ENCODE measurements at regions not wholly inside any gene's neighbourhood (a gene's known extent, or its start where the extent isn't known, plus 50 kb on each side); places are given as distances from the start of the nearest gene placed in this dataset.

DNA sequence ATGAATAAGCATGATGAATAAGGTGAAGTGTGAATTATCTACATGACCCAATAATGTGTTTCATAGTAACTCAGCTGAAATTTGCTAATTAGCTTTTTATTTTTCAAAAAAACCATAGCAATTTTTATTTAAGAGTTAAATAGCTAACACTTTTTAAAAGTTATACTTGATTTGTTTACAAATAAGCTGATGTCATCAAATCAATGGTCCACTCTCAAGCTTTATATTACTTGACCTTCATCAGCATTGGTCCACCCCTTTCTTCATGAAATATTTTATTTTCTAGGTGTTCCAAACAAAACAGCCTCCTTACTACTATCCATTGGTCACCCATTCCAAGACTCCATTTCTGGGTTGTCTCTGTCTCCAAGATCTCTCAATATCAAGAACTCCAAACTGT is 649.0 kb upstream of the TENM3 start:
- TF ChIP-seq, protein P1, sequence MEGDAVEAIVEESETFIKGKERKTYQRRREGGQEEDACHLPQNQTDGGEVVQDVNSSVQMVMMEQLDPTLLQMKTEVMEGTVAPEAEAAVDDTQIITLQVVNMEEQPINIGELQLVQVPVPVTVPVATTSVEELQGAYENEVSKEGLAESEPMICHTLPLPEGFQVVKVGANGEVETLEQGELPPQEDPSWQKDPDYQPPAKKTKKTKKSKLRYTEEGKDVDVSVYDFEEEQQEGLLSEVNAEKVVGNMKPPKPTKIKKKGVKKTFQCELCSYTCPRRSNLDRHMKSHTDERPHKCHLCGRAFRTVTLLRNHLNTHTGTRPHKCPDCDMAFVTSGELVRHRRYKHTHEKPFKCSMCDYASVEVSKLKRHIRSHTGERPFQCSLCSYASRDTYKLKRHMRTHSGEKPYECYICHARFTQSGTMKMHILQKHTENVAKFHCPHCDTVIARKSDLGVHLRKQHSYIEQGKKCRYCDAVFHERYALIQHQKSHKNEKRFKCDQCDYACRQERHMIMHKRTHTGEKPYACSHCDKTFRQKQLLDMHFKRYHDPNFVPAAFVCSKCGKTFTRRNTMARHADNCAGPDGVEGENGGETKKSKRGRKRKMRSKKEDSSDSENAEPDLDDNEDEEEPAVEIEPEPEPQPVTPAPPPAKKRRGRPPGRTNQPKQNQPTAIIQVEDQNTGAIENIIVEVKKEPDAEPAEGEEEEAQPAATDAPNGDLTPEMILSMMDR (IDR thresholded peaks at IDR 0.05) = no peak

DNA sequence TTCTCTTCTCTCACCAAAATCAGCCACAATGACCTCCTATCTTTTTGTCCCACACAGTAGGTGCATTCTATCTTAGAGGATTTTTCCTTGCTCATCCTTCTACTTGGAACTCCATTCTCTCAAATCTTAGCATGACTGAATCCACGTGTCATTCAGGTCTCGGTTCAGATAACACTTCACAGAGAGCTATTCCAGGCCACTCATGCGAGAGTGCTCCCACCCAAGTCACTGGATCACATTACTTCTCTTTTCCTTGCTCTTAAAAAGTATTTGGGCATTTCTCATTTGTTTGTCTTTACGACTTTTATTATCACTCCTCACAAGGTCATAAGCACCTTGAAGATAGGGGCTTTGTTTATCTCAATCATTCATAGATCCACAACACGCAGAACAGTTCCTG is 647.5 kb upstream of the TENM3 start:
- Histone ChIP-seq H3K27ac (no peak overlapping the region), H3K4me3 (ENCODE audit: low read depth in 1 of 2, low read length in 1 of 2) (no peak overlapping the region)

More for the DNA sequence above, 649.0 kb upstream of the TENM3 start:
- no peaks in the 10 kb centered on the region for H3K9me3 ChIP-seq
- no peaks in the 10 kb centered on the region for H3K36me3 ChIP-seq
- H3K27ac ChIP-seq = no peak overlapping the region
- H3K4me3 ChIP-seq (ENCODE audit: low read depth in 1 of 2, low read length in 1 of 2) = no peak overlapping the region
- H3K27me3 ChIP-seq = no peaks in the 10 kb centered on the region
- H3K4me1 ChIP-seq (ENCODE audit: control insufficient read depth in 1 of 2, insufficient read depth in 1 of 2, low read depth in 1 of 2, low read length in 1 of 2) = no peaks in the 10 kb centered on the region

DNA sequence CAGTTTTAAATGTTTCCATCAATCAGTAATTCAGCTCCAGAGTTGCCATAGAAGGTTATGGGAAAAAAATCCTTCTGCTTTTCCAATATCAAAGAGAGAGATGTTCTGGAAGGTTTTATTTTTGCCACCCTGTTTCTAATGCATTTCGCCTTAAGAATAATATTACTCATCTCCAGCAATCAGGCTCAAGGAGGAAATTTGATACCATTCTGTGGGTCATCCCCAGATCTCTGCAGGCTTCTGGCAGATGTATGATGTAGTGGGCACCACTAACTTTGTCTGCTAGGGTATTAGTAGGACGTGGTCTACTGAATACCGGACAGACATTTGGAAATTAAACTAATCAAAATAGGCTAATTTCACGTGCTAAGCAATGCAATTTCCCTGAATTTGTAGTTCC is 645.4 kb upstream of the TENM3 start:
- Histone ChIP-seq H3K36me3 (no peaks in the 10 kb centered on the region), H3K9me3 (no peaks in the 10 kb centered on the region), H3K4me3 (ENCODE audit: low read depth in 1 of 2, low read length in 1 of 2) (no peak overlapping the region), H3K4me1 (ENCODE audit: control insufficient read depth in 1 of 2, insufficient read depth in 1 of 2, low read depth in 1 of 2, low read length in 1 of 2) (no peaks in the 10 kb centered on the region), H3K27me3 (no peaks in the 10 kb centered on the region), H3K27ac (no peak overlapping the region)
- TF ChIP-seq, protein P1 (IDR thresholded peaks at IDR 0.05) = no peak

More for the DNA sequence above, 647.5 kb upstream of the TENM3 start:
- no peaks in the 10 kb centered on the region for H3K27me3 ChIP-seq
- no peaks in the 10 kb centered on the region for H3K9me3 ChIP-seq
- no peaks in the 10 kb centered on the region for H3K4me1 ChIP-seq (ENCODE audit: control insufficient read depth in 1 of 2, insufficient read depth in 1 of 2, low read depth in 1 of 2, low read length in 1 of 2)
- TF ChIP-seq, protein P1 (IDR thresholded peaks at IDR 0.05) = no peak
- H3K36me3 ChIP-seq = no peaks in the 10 kb centered on the region

DNA sequence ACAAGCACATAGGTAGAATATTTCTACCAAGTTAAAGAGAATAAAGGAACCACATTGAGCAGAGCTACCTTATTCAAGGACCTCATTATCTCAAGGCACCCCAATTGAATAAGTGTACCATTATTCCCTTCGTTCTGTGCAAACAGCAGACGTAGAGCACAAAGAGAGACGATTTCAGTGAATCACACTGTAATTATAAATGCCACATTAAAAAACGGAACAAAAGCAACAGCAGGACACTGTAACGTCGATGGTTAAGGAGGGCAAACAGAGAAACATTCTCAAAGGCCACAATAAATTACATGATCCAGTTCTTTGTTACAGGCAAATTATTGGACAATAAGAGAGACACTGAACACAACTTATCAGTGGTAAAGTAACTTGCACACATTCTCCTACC is 644.1 kb upstream of the TENM3 start:
- Histone ChIP-seq H3K4me3 (ENCODE audit: low read depth in 1 of 2, low read length in 1 of 2) (no peak overlapping the region), H3K4me1 (ENCODE audit: control insufficient read depth in 1 of 2, insufficient read depth in 1 of 2, low read depth in 1 of 2, low read length in 1 of 2) (no peaks in the 10 kb centered on the region), H3K36me3 (no peaks in the 10 kb centered on the region), H3K9me3 (no peaks in the 10 kb centered on the region), H3K27ac (no peak overlapping the region), H3K27me3 (no peaks in the 10 kb centered on the region)
- TF ChIP-seq, protein P1 (IDR thresholded peaks at IDR 0.05) = no peak

DNA sequence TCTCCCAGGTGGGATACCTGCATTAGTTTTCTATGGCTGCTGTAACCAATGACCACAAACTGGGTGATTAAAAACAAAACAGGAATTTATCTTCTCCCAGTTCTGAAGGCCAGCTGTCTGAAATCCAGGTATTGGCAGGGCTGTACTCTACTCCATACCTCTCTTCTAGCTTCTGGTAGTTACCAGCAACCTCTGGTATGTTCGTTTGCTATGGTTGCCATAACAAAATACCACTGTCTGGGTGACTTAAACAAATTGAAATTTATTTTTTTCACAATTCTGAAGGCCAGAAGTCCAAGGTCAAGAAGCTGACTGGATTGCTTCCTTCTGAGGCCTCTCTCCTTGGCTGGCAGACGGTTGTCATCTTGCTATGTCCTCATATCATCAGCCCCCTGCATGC is 642.1 kb upstream of the TENM3 start:
- Histone ChIP-seq H3K27ac (no peak overlapping the region), H3K9me3 (no peaks in the 10 kb centered on the region), H3K4me1 (ENCODE audit: control insufficient read depth in 1 of 2, insufficient read depth in 1 of 2, low read depth in 1 of 2, low read length in 1 of 2) (no peaks in the 10 kb centered on the region), H3K27me3 (no peaks in the 10 kb centered on the region), H3K36me3 (no peaks in the 10 kb centered on the region), H3K4me3 (ENCODE audit: low read depth in 1 of 2, low read length in 1 of 2) (no peak overlapping the region)
- TF ChIP-seq, protein P1 (IDR thresholded peaks at IDR 0.05) = no peak

DNA sequence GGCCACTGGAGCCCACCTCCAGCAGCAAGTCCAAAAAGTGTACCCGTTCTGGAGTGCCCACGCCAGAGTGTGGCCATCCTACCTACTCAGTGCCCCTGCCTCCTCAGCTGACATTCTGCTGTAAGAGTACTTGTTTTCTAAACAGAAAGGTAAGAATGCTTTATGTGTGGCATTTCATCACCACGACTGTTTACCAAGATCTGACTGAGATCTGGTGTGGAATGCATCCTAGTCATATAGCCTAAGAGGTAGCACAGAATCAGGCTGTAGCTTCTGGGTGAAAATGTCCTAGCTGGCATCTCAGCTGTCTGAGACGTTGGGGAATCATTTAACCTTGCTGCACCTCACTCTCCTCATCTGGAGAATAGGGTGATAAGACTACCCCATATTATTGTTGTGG is 638.7 kb upstream of the TENM3 start:
- no peak overlapping the region for H3K27ac ChIP-seq
- H3K36me3 ChIP-seq = no peaks in the 10 kb centered on the region
- H3K4me1 ChIP-seq (ENCODE audit: control insufficient read depth in 1 of 2, insufficient read depth in 1 of 2, low read depth in 1 of 2, low read length in 1 of 2) = no peaks in the 10 kb centered on the region
- H3K9me3 ChIP-seq = no peaks in the 10 kb centered on the region
- TF ChIP-seq, protein P1 (IDR thresholded peaks at IDR 0.05) = no peak
- H3K27me3 ChIP-seq = no peaks in the 10 kb centered on the region
- H3K4me3 ChIP-seq (ENCODE audit: low read depth in 1 of 2, low read length in 1 of 2) = no peak overlapping the region
